ENCODE measurements at regions not wholly inside any gene's neighbourhood (a gene's known extent, or its start where the extent isn't known, plus 50 kb on each side); places are given as distances from the start of the nearest gene placed in this dataset.
A peak's percentile ranks its signal among the peaks of the same experiment; 100 is the strongest.

DNA sequence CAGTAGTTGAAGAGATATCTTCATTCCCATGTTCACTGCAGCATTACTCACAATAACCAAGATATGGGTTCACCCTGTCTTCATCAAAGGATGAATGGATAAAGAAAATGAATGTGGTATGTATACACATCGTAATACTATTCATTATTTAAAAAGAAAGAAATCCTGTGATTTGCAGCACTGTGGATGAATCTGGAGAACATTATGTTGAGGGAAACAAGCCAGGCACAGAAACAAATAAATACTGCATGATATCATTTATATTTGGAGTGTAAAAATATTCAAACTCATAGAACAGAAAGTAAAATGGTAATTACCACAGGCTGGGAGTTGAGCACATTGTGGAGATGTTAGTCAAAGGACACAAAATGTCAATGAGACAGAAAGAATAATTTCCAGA lies 977.2 kb downstream of the AMY1C start:
- DNase-seq, result no peak

- no peak for DNase-seq
Measured at GRCh38 chr1:104733866-104734265, 984.2 kb downstream of the AMY1C start.

DNA sequence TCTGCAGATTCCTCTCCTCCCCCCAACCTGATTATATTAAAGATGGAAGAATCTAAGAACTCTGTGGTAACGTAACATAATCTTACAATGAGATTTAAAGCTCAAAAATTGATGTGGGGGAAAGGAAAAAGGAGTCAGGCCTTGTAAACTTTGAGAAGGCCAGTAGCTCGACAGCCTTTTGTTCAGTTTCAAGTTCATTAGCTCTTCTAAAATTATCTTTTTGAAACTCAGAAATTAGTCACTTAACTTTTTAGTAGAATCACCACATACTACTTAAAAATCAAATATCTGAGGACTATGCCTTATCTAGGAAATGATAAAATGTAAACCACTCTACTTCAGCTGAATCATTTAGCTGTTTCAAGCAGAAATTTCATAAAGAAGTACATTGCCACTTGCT lies 996.2 kb downstream of the AMY1C start:
- DNase-seq, result no peak

DNA sequence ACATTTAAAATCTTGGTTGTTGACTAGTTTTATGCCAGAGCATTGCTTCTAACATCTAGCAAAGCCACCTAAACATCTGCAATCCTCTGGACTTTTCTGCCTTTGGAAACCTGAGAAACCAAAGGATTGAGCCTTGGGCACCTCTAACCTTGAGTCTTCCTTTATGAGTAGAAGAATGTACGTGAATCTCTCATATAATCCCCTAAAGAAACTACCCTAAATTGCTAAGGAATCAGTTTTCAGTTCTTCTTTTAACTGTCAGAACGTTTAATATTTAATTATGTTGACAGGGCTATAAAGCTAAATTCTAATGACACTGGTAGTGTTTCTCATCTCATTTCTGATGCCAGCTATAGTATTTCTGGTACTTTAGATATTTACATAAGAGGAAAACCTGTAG lies 997.3 kb downstream of the AMY1C start:
- DNase-seq, result no peak

DNA sequence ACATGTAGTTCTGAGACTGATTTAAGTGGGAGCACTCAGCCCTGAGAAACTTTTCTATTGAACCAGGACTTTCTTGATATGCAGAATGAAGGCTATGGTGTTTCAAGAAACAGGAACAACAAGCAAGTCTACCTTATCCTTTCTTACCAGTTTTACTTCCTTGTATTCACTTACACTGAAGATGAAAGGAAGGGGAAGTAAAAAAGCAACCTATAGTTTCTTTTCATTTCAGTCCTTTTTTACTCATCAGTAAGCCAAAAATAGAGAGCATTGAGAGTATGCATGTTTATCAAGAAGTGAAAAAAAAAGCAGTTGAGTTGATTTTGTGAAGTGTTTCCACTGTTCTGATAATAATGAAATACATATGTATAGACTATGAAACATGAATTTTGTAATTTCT lies 1010.3 kb downstream of the AMY1C start:
- DNase-seq, result no peak

- DNase-seq, result no peak
Measured at GRCh38 chr1:104761961-104762570, 1012.4 kb downstream of the AMY1C start.

DNA sequence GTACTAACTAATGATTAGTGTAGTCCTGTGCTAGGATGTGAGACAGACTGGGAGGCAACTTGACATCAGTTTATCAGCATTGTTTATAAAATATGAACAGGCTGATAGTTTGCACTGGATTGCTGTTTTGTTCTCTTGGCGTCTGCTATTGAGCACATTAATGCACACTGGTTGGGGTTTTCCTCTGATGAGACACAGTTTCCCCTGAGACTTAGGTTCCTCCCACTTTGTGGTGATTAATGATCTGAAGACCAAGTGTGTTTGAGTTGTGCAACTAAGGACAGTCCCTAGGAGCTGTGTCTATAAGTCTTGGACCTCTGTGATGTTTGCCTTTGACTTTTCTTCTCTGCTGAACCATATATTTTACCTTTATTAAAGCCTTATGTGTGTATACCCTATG lies 1015.4 kb downstream of the AMY1C start:
- no peak for DNase-seq

- DNase-seq, result no peak
Measured at GRCh38 chr1:104768466-104768865, 1018.8 kb downstream of the AMY1C start.

DNA sequence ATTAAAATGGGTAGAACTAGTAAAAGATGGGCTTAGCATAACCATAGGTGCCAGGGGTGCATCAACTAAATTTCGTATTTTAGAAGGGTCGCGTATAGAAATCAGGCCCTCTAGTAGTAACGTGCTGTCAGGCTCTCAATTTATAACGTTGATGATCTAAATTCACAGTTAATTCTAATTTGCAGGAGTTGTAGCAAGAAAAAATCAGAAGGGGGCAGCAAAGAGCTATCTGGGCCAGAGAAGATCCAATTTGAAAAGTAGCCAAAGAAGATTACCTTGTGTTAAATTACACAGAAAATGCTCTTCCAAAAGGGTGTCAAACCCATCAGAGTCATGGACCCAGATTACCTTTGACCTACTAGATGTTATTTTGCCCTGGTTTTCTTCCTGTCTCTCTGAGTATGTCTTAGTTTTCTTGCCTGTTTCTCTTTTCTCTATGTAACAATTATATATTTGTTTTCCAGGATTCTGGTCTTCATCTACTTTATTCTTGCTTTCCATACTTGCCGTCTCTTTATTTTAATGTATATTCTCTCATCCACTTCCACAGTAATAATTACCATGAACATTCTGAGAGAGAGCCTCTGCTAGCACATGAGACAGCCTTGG lies 1030.9 kb downstream of the AMY1C start:
- DNase-seq, result peak; percentile 40

GRCh38 chr1:104785575-104786187 lies 1036.0 kb downstream of the AMY1C start:
- no peak for DNase-seq

- no peak for DNase-seq
Measured at GRCh38 chr1:104787866-104788510, 1038.3 kb downstream of the AMY1C start.

DNA sequence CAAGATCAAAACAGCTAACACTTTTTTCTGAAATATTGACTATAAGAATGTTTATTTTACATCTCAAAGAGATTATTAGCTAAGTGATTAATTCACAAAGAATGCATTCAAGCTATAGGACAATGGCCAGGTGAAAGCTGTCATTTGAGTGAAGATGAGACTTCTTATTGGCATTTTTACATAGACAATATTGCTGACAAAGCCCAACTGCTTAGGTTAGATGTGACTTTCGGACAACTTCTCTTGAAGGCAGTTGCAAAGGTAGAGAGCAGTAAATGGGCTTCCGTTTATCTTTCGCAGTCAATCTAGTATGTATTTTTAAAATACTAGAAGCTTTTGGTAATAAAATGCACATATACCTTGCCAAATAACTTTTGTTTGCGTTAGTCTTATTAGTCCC lies 1041.3 kb downstream of the AMY1C start:
- DNase-seq, result no peak

- no peak for DNase-seq
Measured at GRCh38 chr1:104794035-104794434, 1044.3 kb downstream of the AMY1C start.

- DNase-seq, result no peak
Measured at GRCh38 chr1:104795931-104796330, 1046.2 kb downstream of the AMY1C start.

DNA sequence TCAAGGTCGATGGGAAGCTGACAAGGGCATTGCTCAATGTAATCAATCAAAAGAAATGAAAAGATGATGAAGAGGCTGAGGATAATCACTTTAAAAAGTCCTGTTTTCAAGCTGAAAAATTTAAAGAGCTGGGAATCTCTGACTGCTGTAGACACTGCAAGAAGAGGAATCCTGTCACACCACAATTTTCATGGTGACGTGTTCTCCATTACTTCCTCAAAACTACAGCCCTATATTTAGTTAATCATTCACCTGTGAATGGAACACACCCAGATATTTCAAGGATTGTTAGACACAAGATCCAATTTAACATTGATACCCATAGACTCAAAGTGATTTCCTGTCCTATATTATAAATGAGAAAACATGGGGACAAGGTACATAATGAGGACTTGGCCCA lies 1048.3 kb downstream of the AMY1C start:
- no peak for DNase-seq

DNA sequence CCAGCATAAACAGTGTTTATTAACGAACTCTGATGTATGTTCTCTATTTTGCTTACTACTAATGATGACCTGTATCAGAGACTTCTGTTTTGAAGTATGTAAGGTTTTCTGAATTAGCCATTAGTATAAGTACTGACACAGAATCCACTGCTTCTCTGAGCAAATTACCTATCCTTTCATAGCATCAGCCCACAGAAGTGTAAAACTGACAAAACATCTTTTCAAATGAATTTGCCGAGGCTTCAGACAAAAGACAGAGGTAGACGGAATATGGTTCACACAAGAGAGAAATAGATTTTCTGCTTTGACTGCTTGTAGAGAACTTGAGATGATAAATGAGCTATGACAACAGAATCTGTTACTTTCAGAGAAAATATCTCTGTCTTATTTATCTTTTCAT lies 1051.6 kb downstream of the AMY1C start:
- no peak for DNase-seq

DNA sequence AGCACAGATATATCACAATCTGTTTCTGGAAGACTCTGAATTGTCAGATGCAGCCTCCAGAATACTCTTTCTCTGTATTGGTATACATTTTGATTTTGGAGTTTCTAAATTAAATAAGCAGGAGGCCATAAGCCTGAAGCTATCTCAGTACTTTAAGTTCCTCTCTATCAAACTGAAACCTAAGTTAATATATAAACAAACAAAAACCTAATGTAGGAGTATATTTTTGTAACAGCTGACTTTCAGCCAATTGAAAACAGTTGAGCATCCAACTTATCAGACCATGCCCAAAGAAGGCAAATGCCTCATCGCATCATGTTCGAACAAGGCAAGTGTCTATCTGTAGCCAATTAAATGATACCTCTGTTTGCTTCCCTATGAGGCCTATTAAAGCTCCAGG lies 1054.4 kb downstream of the AMY1C start:
- no peak for DNase-seq

- no peak for DNase-seq
Measured at GRCh38 chr1:104807590-104807989, 1057.9 kb downstream of the AMY1C start.

DNA sequence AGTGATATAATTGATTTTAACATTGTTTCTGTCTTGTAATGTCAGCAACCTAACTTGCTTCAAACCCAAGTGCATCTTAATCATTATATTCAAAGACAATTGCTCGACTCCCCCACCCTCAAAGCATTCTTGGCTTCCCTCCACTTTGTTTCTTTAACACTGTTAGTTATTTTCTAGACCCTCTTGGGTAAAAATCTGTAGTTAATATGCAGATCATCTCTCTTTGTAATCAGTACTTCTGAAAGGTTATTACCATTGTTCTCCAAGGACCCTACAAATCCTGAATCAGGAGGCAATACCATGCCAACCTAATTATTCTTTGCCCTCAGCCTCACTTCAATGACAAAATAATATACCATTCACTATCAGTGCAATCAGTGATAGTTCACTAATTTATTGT lies 1075.7 kb downstream of the AMY1C start:
- no peak for DNase-seq

DNA sequence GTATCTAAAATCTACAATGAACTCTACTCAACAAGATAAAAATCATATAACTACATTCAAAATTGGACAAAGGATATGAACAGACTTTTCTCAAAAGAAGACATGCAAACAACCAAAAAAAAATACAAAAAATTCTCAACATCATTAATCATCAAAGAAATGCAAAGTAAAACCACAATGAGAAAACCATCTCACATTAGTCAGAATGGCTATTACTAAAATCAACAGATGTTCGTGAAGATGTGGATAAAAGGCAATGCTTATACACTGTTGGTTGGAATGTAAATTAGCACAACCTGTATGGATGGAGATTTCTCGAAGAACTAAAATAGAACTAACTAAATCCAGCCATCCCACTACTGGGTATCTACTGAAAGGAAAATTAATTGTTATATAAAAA lies 1080.8 kb downstream of the AMY1C start:
- DNase-seq, result no peak

- no peak for DNase-seq
Measured at GRCh38 chr1:104852151-104852550, 1102.5 kb downstream of the AMY1C start.

DNA sequence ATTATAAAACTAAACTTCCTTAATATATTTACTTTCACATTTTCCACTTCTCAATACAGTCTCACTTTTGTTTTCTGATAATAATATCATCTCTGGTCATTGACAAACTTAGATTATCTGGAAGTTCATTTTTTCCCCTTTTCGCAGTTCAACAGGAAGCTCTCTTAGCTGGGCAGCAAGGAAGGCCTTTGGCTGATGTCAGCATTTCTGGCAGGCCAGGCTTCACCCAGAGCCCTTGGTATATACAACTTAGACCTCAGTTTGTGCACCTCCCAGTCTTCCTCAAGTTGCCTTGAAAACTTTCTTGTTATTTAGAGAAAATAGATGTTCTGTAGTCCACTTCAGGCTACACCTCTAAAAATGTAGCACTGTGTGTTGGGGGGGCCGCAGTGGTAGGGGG lies 1103.6 kb downstream of the AMY1C start:
- DNase-seq, result no peak

DNA sequence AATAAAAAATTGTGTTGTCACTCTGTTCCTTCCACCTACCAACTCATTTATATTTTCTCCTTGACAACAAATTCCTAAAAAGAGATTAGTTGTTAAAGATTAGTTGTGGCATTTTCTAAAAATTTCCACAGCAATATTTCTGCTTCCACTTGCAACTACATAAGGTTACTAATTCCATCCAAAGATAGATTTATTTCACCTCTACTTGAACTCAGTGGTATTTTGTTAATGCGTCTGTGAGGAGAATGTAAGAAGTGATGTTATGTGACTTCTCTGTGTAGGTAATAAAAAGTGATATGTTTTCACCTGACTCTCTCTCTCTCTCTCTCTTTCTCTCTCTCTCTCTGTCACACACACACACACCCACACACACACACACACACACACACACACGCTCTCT lies 1104.8 kb downstream of the AMY1C start:
- DNase-seq, result no peak

DNA sequence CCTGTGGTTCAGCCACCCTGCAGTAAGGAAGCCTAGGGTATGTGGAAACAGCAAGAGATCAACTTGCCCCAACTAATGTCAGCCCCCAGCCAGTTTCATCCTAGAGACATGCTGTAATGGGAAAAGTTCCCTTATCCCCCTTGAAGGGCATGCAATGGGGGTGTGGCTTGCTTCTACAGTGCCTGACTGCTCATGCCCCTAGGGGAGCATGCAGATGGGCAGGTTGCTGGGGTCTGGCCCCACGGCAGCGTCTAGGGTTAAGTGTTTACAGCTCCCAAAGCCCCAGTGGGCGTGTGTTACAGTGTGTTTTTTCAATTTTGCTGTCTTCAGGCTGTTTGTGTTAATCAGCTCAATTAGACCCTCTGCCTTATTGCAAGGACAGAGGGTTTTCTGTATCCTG lies 1105.9 kb downstream of the AMY1C start:
- no peak for DNase-seq

All from SHP77 treated with DMSO at 0.1 percent for 48 hours (cell line).